Nephron (organoid): ENCODE measurements at regions not wholly inside any gene's neighbourhood (a gene's known extent, or its start where the extent isn't known, plus 50 kb on each side); places are given as distances from the start of the nearest gene placed in this dataset.

Source experiments
- H3K27ac Mint-ChIP-seq, 3 experiments: 2 replicates each; pipeline ENCODE4 v1.8.0; 2020; ENCODE audit warnings: mixed read lengths in 3 of 3, mild to moderate bottlenecking in 2 of 3, moderate library complexity in 1 of 3
- H3K27me3 Mint-ChIP-seq: 2 replicates; pipeline ENCODE4 v1.8.0; 2021; ENCODE audit warnings: low read depth, mild to moderate bottlenecking, moderate library complexity, mixed read lengths
- H3K36me3 Mint-ChIP-seq: 2 replicates; pipeline ENCODE4 v1.8.0; 2020; ENCODE audit warnings: low read depth, mixed read lengths
- H3K4me1 Mint-ChIP-seq: 2 replicates; pipeline ENCODE4 v1.8.0; 2020; ENCODE audit warnings: mixed read lengths
- H3K4me3 Mint-ChIP-seq, 3 experiments: 2 replicates each; pipeline ENCODE4 v1.8.0; 2020; ENCODE audit warnings: mild to moderate bottlenecking in 3 of 3, mixed read lengths in 3 of 3, moderate library complexity in 2 of 3
- H3K9me3 Mint-ChIP-seq: 2 replicates; pipeline ENCODE4 v1.8.0; 2020; ENCODE audit warnings: mixed read lengths
- CTCF ChIP-seq, 3 experiments: fragments of 200-600 bp; sonication (generic); IDR thresholded peaks; one replicate each; pipeline ENCODE4 v1.5.0; 2021; ENCODE audit warnings: antibody characterized with exemption in 3 of 3; ENCODE audit not compliant: unreplicated experiment in 3 of 3

- Mint-ChIP-seq H3K9me3 (peaks cover 18% of the 10 kb centered on the region), H3K27me3 (no peaks in the 10 kb centered on the region), H3K4me3 (no peak overlapping the region), H3K4me1 (peaks cover 8% of the 10 kb centered on the region), H3K27ac (peak overlapping the region in 2 of 3 experiments; percentile 48 to 77), H3K36me3 (peaks cover 12% of the 10 kb centered on the region)
- TF ChIP-seq CTCF (IDR thresholded peaks at IDR 0.05; ENCODE audit: unreplicated experiment in 3 of 3), result no peak
Measured at GRCh38 chr20:40055711-40056110, 633.3 kb downstream of the MAFB start.

GRCh38 chr20:40054311-40054710, 634.7 kb downstream of the MAFB start:
- no peaks in the 10 kb centered on the region for H3K27me3 Mint-ChIP-seq
- H3K27ac Mint-ChIP-seq, result no peak overlapping the region
- H3K9me3 Mint-ChIP-seq, result peaks cover 6% of the 10 kb centered on the region
- TF ChIP-seq CTCF (IDR thresholded peaks at IDR 0.05; ENCODE audit: unreplicated experiment in 3 of 3), result no peak
- peaks cover 8% of the 10 kb centered on the region for H3K4me1 Mint-ChIP-seq
- H3K4me3 Mint-ChIP-seq, result no peak overlapping the region
- H3K36me3 Mint-ChIP-seq, result peaks cover under 1% of the 10 kb centered on the region

GRCh38 chr20:40050596-40050995, 638.4 kb downstream of the MAFB start:
- Mint-ChIP-seq H3K4me1 (peaks cover under 1% of the 10 kb centered on the region), H3K36me3 (no peaks in the 10 kb centered on the region), H3K9me3 (no peaks in the 10 kb centered on the region), H3K4me3 (no peak overlapping the region), H3K27me3 (no peaks in the 10 kb centered on the region), H3K27ac (no peak overlapping the region)
- no peak for TF ChIP-seq CTCF (IDR thresholded peaks at IDR 0.05; ENCODE audit: unreplicated experiment in 3 of 3)

- no peaks in the 10 kb centered on the region for H3K27me3 Mint-ChIP-seq
- no peak overlapping the region for H3K4me3 Mint-ChIP-seq
- H3K36me3 Mint-ChIP-seq, result no peaks in the 10 kb centered on the region
- TF ChIP-seq CTCF (IDR thresholded peaks at IDR 0.05; ENCODE audit: unreplicated experiment in 3 of 3), result no peak
- no peak overlapping the region for H3K27ac Mint-ChIP-seq
- no peaks in the 10 kb centered on the region for H3K4me1 Mint-ChIP-seq
- H3K9me3 Mint-ChIP-seq, result no peaks in the 10 kb centered on the region
Measured at GRCh38 chr20:40049854-40050253, 639.2 kb downstream of the MAFB start.

- H3K36me3 Mint-ChIP-seq, result no peaks in the 10 kb centered on the region
Measured at GRCh38 chr20:40046703-40047102, 642.3 kb downstream of the MAFB start.

More at GRCh38 chr20:40046703-40047102, 642.3 kb downstream of the MAFB start:
- Mint-ChIP-seq H3K27ac (no peak overlapping the region), H3K4me3 (no peak overlapping the region), H3K9me3 (no peaks in the 10 kb centered on the region), H3K4me1 (no peaks in the 10 kb centered on the region), H3K27me3 (no peaks in the 10 kb centered on the region)
- no peak for TF ChIP-seq CTCF (IDR thresholded peaks at IDR 0.05; ENCODE audit: unreplicated experiment in 3 of 3)
